SK-N-SH (cell line): ENCODE measurements at regions not wholly inside any gene's neighbourhood (a gene's known extent, or its start where the extent isn't known, plus 50 kb on each side); places are given as distances from the start of the nearest gene placed in this dataset.

Experiments used
- CTCF ChIA-PET: fragments of 300-600, 350-600 bp; formaldehyde crosslinking; extraction: SDS; loops from one replicate; lab custom pipeline; 2021; lab: Yijun Ruan, JAX
- POLR2A ChIA-PET: fragments of 350-600 bp; sonication (Branson Sonifier 250); formaldehyde crosslinking; extraction: SDS; loops from one replicate; lab custom pipeline; 2020; ENCODE audit warnings: antibody characterized with exemption, inconsistent platforms; lab: Yijun Ruan, JAX
- DNase-seq: peaks from one replicate; pipeline ENCODE4 v3.0.0; 2012
- H2AFZ ChIP-seq: fragments of 200-600 bp; sonication (generic); 2 replicates; pipeline ENCODE4 v1.8.1; 2016; ENCODE audit warnings: antibody characterized with exemption, mild to moderate bottlenecking, low read depth
- H3F3A ChIP-seq: fragments of 200-600 bp; sonication (generic); replicated peaks from 2 replicates; pipeline ENCODE3; 2016; ENCODE audit warnings: antibody characterized with exemption, mild to moderate bottlenecking; ENCODE audit not compliant: insufficient read depth
- H3K27ac ChIP-seq, 2 experiments: fragments of 200-500 bp in 1 of 2; fragments of 200-600 bp in 1 of 2; sonication (Bioruptor generic) in 1 of 2; sonication (generic), shearing (Covaris generic) in 1 of 2; 2 replicates each; pipeline versions ENCODE4 v1.5.1 to v1.6.1; 2014 to 2016; ENCODE audit warnings: low read depth in 2 of 2, inconsistent platforms in 1 of 2, low read length in 1 of 2, mild to moderate bottlenecking in 1 of 2, mixed read lengths in 1 of 2
- H3K27me3 ChIP-seq: fragments of 200-600 bp; sonication (generic), shearing (Covaris generic); 2 replicates; pipeline ENCODE4 v1.6.1; 2016; ENCODE audit warnings: mixed run types; ENCODE audit not compliant: insufficient read depth
- H3K36me3 ChIP-seq, 2 experiments: fragments of 200-500 bp in 1 of 2; fragments of 200-600 bp in 1 of 2; sonication (Bioruptor generic) in 1 of 2; sonication (generic) in 1 of 2; replicated peaks in 1 of 2; 2 replicates each; pipeline versions ENCODE3 to v1.5.1; 2014 to 2016; ENCODE audit warnings: low read length in 1 of 2, mild to moderate bottlenecking in 1 of 2; ENCODE audit not compliant: insufficient read depth in 2 of 2, control insufficient read depth in 1 of 2
- H3K4me1 ChIP-seq, 2 experiments: fragments of 200-500 bp in 1 of 2; fragments of 200-600 bp in 1 of 2; sonication (Bioruptor generic) in 1 of 2; sonication (generic), shearing (Covaris generic) in 1 of 2; 2 replicates each; pipeline versions ENCODE4 v1.5.1 to v1.6.1; 2014 to 2016; ENCODE audit warnings: low read depth in 1 of 2, low read length in 1 of 2, mixed run types in 1 of 2; ENCODE audit not compliant: insufficient read depth in 2 of 2, control insufficient read depth in 1 of 2
- H3K4me2 ChIP-seq: fragments of 200-600 bp; sonication (generic), shearing (Covaris generic); 2 replicates; pipeline ENCODE4 v1.6.1; 2017; ENCODE audit warnings: mixed run types
- H3K4me3 ChIP-seq, 2 experiments: fragments of 200-500 bp in 1 of 2; fragments of 200-600 bp in 1 of 2; sonication (Bioruptor generic) in 1 of 2; sonication (generic), shearing (Covaris generic) in 1 of 2; 2 replicates each; pipeline versions ENCODE4 v1.5.1 to v1.8.1; 2014 to 2016; ENCODE audit warnings: low read depth in 2 of 2, inconsistent platforms in 1 of 2, low read length in 1 of 2, mild to moderate bottlenecking in 1 of 2, mixed read lengths in 1 of 2, moderate library complexity in 1 of 2
- H3K79me2 ChIP-seq: fragments of 200-600 bp; sonication (generic); 2 replicates; pipeline ENCODE4 v1.8.1; 2017; ENCODE audit warnings: mild to moderate bottlenecking; ENCODE audit not compliant: insufficient read depth
- H3K9ac ChIP-seq: fragments of 200-600 bp; sonication (generic); 2 replicates; pipeline ENCODE4 v1.6.1; 2017; ENCODE audit warnings: mixed run types
- H3K9me2 ChIP-seq: fragments of 200-600 bp; sonication (generic); 2 replicates; pipeline ENCODE4 v1.6.1; 2017; ENCODE audit warnings: mixed run types
- H3K9me3 ChIP-seq: fragments of 200-600 bp; sonication (generic); 2 replicates; pipeline ENCODE4 v1.6.1; 2017; ENCODE audit warnings: mixed run types, mild to moderate bottlenecking, moderate library complexity
- H4K20me1 ChIP-seq: fragments of 200-600 bp; sonication (generic); 2 replicates; pipeline ENCODE4 v1.6.1; 2017; ENCODE audit warnings: mild to moderate bottlenecking, mixed run types; ENCODE audit not compliant: insufficient read depth
- CHD2 ChIP-seq: fragments of 150-350 bp; IDR thresholded peaks from 2 replicates; pipeline ENCODE4 v1.6.1; 2018; ENCODE audit warnings: low read length; ENCODE audit not compliant: partially characterized antibody
- EP300 ChIP-seq, 2 experiments: IDR thresholded peaks; 2 replicates each; pipeline versions ENCODE4 v1.4.0 to v1.6.1; 2012; ENCODE audit warnings: borderline replicate concordance in 1 of 2, low read depth in 1 of 2, low read length in 1 of 2
- EZH2phosphoT487 ChIP-seq: fragments of 200-600 bp; sonication (generic); IDR thresholded peaks from 2 replicates; pipeline ENCODE4 v1.6.1; 2017; ENCODE audit warnings: low read depth, mixed run types, mild to moderate bottlenecking, antibody characterized with exemption, moderate library complexity, borderline replicate concordance
- FOSL2 ChIP-seq: IDR thresholded peaks from 2 replicates; pipeline ENCODE4 v1.4.0; 2012; ENCODE audit warnings: low read depth, mild to moderate bottlenecking, moderate library complexity, borderline replicate concordance
- FOXJ3 ChIP-seq: sonication (generic); formaldehyde crosslinking; IDR thresholded peaks from 2 replicates; pipeline ENCODE4 v1.5.1; 2020; ENCODE audit warnings: mild to moderate bottlenecking, missing genetic modification reagents
- JUND ChIP-seq: IDR thresholded peaks from 2 replicates; pipeline ENCODE4 v1.4.0; 2012
- MAX ChIP-seq: IDR thresholded peaks from 2 replicates; pipeline ENCODE4 v1.4.0; 2012; ENCODE audit warnings: low read depth
- MXI1 ChIP-seq: IDR thresholded peaks from 2 replicates; pipeline ENCODE4 v1.6.1; 2012; ENCODE audit warnings: mild to moderate bottlenecking, low read depth, low read length, improper control_type of control experiment
- RXRA ChIP-seq: IDR thresholded peaks from 2 replicates; pipeline ENCODE4 v1.4.0; 2012; ENCODE audit warnings: low read depth, mild to moderate bottlenecking, borderline replicate concordance
- SIN3A ChIP-seq: IDR thresholded peaks from 2 replicates; pipeline ENCODE4 v1.6.1; 2012; ENCODE audit warnings: low read depth, mild to moderate bottlenecking, low read length, moderate library complexity, borderline replicate concordance
- SMC3 ChIP-seq: IDR thresholded peaks from 2 replicates; pipeline ENCODE4 v1.6.1; 2012; ENCODE audit warnings: low read depth, low read length, improper control_type of control experiment
- TAF1 ChIP-seq: IDR thresholded peaks from 2 replicates; pipeline ENCODE4 v1.6.1; 2012; ENCODE audit warnings: low read depth, mild to moderate bottlenecking, low read length, moderate library complexity, borderline replicate concordance
- TCF12 ChIP-seq: IDR thresholded peaks from 2 replicates; pipeline ENCODE4 v1.4.0; 2012
- WGBS: methylation state at CpG from one replicate; pipeline ENCODE4 v1.1.6; 2017; ENCODE audit warnings: low lambda C conversion rate; 5-methylcytosine and 5-hydroxymethylcytosine counted together
- TF ChIP-seq, protein P1 (sequence below): fragments of 200-600 bp; sonication (generic); IDR thresholded peaks from 2 replicates; pipeline ENCODE4 v1.6.1; 2017; ENCODE audit warnings: antibody characterized with exemption, mild to moderate bottlenecking, moderate library complexity
- TF ChIP-seq, protein P2 (sequence below): IDR thresholded peaks from 2 replicates; pipeline ENCODE4 v1.4.0; 2012; ENCODE audit warnings: low read depth, borderline replicate concordance
- TF ChIP-seq, protein P3 (sequence below): fragments of 150-350 bp; IDR thresholded peaks from 2 replicates; pipeline ENCODE4 v1.6.1; 2017; ENCODE audit warnings: antibody characterized with exemption, low read length, low read depth, borderline replicate concordance

DNA sequence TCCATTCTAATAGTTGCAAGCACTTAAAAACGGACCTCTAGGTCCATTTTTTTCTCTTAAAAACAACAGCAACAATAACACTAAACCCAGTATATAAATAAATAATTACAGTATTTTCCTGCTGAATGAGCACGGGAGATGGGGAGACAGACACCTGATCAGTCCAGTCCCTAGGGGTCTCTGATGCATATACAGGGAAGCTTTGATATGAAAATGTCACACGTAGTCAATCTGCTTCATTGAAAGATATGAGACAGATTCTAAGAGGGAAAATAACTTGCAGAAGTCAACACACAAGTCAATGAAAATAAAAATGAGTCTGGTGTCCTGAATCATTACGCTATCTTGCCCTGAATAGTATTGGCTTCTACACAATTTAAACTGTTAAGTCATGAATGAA lies 523.3 kb upstream of the SLC8A1 start:
- 46% methylated on average over 4 of the region's 4 CpGs for WGBS
- ChIA-PET CTCF (interaction anchor here (1.4 to 1.8 kb wide), 2 partner anchors 11 to 724 kb away, joined by 3 to 5 read pairs; no protein-coding TSS in a partner anchor), POLR2A (no interaction called here)
- Histone ChIP-seq H3K27ac (no peak overlapping the region), H3K4me2 (no peak overlapping the region), H4K20me1 (no peaks in the 10 kb centered on the region), H3K4me1 (no peaks in the 10 kb centered on the region), H3K9me2 (no peaks in the 10 kb centered on the region), H3K79me2 (no peaks in the 10 kb centered on the region), H2AFZ (no peak overlapping the region), H3F3A (no peaks in the 10 kb centered on the region), H3K4me3 (no peak overlapping the region), H3K27me3 (no peaks in the 10 kb centered on the region), H3K9ac (no peak overlapping the region), H3K36me3 (no peaks in the 10 kb centered on the region), H3K9me3 (no peaks in the 10 kb centered on the region)
- TF ChIP-seq MXI1 (no peak), TAF1 (no peak), FOXJ3 (CRISPR knock-in tag) (no peak), FOSL2 (no peak), RXRA (no peak), MAX (no peak), EZH2phosphoT487 (no peak), TCF12 (no peak), SMC3 (no peak), JUND (no peak)
- TF ChIP-seq, protein P1, sequence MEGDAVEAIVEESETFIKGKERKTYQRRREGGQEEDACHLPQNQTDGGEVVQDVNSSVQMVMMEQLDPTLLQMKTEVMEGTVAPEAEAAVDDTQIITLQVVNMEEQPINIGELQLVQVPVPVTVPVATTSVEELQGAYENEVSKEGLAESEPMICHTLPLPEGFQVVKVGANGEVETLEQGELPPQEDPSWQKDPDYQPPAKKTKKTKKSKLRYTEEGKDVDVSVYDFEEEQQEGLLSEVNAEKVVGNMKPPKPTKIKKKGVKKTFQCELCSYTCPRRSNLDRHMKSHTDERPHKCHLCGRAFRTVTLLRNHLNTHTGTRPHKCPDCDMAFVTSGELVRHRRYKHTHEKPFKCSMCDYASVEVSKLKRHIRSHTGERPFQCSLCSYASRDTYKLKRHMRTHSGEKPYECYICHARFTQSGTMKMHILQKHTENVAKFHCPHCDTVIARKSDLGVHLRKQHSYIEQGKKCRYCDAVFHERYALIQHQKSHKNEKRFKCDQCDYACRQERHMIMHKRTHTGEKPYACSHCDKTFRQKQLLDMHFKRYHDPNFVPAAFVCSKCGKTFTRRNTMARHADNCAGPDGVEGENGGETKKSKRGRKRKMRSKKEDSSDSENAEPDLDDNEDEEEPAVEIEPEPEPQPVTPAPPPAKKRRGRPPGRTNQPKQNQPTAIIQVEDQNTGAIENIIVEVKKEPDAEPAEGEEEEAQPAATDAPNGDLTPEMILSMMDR, result no peak
- TF ChIP-seq, protein P2, sequence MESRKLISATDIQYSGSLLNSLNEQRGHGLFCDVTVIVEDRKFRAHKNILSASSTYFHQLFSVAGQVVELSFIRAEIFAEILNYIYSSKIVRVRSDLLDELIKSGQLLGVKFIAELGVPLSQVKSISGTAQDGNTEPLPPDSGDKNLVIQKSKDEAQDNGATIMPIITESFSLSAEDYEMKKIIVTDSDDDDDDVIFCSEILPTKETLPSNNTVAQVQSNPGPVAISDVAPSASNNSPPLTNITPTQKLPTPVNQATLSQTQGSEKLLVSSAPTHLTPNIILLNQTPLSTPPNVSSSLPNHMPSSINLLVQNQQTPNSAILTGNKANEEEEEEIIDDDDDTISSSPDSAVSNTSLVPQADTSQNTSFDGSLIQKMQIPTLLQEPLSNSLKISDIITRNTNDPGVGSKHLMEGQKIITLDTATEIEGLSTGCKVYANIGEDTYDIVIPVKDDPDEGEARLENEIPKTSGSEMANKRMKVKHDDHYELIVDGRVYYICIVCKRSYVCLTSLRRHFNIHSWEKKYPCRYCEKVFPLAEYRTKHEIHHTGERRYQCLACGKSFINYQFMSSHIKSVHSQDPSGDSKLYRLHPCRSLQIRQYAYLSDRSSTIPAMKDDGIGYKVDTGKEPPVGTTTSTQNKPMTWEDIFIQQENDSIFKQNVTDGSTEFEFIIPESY, result no peak
- no peak for DNase-seq

DNA sequence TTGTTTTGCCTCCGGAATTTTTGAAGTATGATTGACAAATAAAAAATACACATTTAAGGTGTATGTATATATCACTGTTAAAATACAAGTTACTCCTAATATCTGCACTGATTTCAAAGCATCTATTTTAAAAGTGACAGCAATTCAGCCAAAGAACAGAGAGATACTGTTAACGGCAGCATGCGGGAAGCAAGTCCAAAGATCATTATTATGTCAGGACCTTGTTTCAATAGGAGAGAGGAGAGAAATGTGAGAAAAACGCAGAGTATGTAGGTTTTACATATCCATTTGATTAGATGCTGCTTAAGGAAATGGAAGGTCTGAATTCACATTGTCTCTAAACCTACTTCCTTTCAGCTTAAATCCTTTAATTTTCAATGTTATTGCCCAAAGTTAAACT lies 545.5 kb upstream of the SLC8A1 start:
- H3K4me1 ChIP-seq, result no peaks in the 10 kb centered on the region; a peak in 1 of 4 replicates
- TF ChIP-seq JUND, result no peak
- no peak for TF ChIP-seq CHD2
- TF ChIP-seq EP300 (IDR thresholded peaks at IDR 0.05; ENCODE audit: borderline replicate concordance in 1 of 2, low read depth in 1 of 2, low read length in 1 of 2), result no peak
- no peak for TF ChIP-seq SIN3A
- TF ChIP-seq, protein P3, sequence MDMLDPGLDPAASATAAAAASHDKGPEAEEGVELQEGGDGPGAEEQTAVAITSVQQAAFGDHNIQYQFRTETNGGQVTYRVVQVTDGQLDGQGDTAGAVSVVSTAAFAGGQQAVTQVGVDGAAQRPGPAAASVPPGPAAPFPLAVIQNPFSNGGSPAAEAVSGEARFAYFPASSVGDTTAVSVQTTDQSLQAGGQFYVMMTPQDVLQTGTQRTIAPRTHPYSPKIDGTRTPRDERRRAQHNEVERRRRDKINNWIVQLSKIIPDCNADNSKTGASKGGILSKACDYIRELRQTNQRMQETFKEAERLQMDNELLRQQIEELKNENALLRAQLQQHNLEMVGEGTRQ, result no peak
- no peak for TF ChIP-seq MAX
- H4K20me1 ChIP-seq, result no peaks in the 10 kb centered on the region
- H3K9me3 ChIP-seq, result no peaks in the 10 kb centered on the region
- ChIA-PET POLR2A (no interaction called here), CTCF (interaction anchor here (0.6 to 1.0 kb wide), 2 partner anchors 8 to 9 kb away, joined by 3 read pairs; no protein-coding TSS in a partner anchor)
- H3K4me2 ChIP-seq, result no peak overlapping the region
- no peak overlapping the region for H2AFZ ChIP-seq
- no peaks in the 10 kb centered on the region for H3K27me3 ChIP-seq
- H3K4me3 ChIP-seq, result no peak overlapping the region
- H3K9ac ChIP-seq, result no peak overlapping the region
- no peak for DNase-seq
- H3K9me2 ChIP-seq, result no peaks in the 10 kb centered on the region
- WGBS, result 59% methylated on average over 4 of the region's 4 CpGs
- no peaks in the 10 kb centered on the region for H3K79me2 ChIP-seq
- no peak overlapping the region for H3K27ac ChIP-seq
- no peaks in the 10 kb centered on the region for H3F3A ChIP-seq
- H3K36me3 ChIP-seq, result no peaks in the 10 kb centered on the region
